ENCODE measurements at regions not wholly inside any gene's neighbourhood (a gene's known extent, or its start where the extent isn't known, plus 50 kb on each side); places are given as distances from the start of the nearest gene placed in this dataset.

DNA sequence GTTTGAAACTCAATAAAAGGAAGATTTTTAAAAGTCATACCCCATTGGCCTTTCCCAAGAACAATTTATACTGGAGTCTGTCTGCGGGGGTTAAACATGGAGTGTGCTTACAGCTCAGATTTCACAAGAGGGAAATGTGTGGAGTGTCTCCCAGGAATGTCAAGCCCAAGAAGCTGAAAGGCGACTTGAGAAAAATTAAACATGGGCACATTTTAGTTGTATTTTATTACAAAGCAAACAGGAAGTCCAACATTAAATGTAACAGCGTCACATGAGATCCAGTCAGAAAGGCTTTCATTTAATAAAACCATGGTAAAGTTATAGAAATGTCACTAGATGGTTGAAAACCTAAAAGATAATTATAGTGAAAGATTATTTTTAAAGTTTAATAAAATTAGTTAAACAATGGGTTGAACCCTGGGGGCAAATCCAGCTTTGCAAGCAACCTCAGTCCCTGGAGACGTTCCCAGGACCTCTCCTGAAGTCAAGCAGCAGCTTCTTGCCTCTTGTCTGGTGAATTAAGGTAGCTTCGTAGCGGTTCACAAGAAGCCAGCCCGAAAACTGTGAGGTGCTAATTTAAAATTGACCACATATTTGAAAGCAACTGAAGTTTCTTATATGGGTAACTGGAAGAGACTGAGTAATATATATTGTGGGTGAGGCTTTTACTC lies 168.4 kb upstream of the EDNRA start:
- TF ChIP-seq, protein P1, sequence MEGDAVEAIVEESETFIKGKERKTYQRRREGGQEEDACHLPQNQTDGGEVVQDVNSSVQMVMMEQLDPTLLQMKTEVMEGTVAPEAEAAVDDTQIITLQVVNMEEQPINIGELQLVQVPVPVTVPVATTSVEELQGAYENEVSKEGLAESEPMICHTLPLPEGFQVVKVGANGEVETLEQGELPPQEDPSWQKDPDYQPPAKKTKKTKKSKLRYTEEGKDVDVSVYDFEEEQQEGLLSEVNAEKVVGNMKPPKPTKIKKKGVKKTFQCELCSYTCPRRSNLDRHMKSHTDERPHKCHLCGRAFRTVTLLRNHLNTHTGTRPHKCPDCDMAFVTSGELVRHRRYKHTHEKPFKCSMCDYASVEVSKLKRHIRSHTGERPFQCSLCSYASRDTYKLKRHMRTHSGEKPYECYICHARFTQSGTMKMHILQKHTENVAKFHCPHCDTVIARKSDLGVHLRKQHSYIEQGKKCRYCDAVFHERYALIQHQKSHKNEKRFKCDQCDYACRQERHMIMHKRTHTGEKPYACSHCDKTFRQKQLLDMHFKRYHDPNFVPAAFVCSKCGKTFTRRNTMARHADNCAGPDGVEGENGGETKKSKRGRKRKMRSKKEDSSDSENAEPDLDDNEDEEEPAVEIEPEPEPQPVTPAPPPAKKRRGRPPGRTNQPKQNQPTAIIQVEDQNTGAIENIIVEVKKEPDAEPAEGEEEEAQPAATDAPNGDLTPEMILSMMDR (conservative IDR thresholded peaks at IDR 0.05; ENCODE audit: low read depth, low read length) = no peak
- H3K4me3 ChIP-seq (ENCODE audit: low read depth, low read length) = no peak overlapping the region
- no peak for DNase-seq (ENCODE audit: low read depth)

DNA sequence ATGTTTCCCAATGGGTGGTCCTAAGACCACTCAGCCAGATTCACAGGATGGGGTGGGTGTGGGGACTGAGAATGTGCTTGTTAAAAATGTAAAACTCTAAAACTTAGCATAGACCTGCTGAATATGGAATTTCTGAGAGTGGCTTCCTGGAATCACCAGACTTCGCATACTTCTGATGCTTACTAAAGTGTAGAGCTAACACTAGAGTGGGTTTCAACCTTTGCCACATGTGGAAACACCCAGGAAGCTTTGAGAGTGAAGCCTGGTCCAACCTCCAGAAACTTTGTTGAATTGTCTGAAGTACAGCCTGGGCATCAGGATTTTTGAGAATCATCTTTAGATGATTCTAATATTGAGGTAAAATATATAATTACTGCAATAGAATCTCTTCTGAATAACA lies 167.8 kb upstream of the EDNRA start:
- TF ChIP-seq, protein P1 (conservative IDR thresholded peaks at IDR 0.05; ENCODE audit: low read depth, low read length) = no peak
- no peak for DNase-seq (ENCODE audit: low read depth)
- no peak overlapping the region for H3K4me3 ChIP-seq (ENCODE audit: low read depth, low read length)

DNA sequence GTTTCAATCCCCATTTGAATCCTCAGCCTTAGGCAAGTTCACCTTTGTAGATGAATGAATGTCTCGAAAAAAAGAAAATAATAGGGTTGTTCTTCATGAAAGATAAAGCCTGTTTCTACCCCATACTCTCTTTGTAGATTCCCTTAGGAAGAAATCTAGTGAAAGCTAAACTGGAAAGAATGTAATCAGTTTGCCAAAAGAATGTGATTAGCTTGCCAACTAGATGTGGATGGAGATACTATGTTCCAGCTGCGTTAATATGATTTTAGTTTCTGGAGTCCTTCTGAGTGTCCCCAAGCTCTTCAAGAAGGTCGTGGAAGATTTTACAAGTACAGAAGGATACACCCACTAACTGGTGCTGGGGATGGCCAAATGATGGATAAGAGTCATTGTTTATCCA lies 162.3 kb upstream of the EDNRA start:
- H3K4me3 ChIP-seq (ENCODE audit: low read depth, low read length) = no peak overlapping the region
- no peak for DNase-seq (ENCODE audit: low read depth)
- TF ChIP-seq, protein P1 (conservative IDR thresholded peaks at IDR 0.05; ENCODE audit: low read depth, low read length) = no peak

DNA sequence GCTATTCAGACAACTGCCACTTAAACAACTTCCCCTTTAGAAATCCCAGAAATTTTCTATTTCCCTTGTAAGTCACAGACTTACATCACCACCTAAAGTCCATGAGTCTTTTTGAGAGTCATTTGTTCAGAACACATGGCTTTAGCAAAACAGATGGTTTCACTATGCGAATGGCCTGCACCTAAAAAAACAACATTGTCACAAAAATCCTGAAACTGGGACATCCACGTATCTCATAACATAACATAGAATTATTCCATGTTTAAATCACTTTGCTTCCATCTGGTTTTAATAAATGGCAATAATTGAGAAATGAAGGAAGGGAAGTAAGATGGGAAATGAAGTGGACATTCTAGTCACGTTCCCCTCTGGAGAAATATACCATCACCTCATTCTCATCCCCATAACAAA lies 155.3 kb upstream of the EDNRA start:
- TF ChIP-seq, protein P1 (conservative IDR thresholded peaks at IDR 0.05; ENCODE audit: low read depth, low read length) = no peak
- H3K4me3 ChIP-seq (ENCODE audit: low read depth, low read length) = no peak overlapping the region
- no peak for DNase-seq (ENCODE audit: low read depth)

DNA sequence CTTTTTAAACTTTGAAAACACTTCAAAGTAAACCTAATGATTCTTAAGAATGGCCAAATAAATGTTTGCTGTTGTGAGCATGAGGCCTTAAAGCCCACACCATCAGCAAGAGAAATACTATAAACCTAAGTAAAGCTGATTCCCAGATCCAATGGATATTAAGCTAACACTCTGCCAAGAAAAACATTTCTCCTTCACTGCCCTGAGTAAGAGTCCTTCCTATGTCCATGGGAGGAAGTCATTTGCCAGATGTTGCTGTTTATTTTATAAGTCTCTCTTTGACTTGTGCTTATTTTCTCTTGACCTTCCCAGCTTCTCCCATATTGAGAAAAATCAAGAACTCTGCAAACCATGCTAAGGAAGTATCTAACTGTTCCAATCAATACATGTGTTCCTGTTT lies 154.3 kb upstream of the EDNRA start:
- TF ChIP-seq, protein P1 (conservative IDR thresholded peaks at IDR 0.05; ENCODE audit: low read depth, low read length) = no peak
- no peak for DNase-seq (ENCODE audit: low read depth)
- no peak overlapping the region for H3K4me3 ChIP-seq (ENCODE audit: low read depth, low read length)

DNA sequence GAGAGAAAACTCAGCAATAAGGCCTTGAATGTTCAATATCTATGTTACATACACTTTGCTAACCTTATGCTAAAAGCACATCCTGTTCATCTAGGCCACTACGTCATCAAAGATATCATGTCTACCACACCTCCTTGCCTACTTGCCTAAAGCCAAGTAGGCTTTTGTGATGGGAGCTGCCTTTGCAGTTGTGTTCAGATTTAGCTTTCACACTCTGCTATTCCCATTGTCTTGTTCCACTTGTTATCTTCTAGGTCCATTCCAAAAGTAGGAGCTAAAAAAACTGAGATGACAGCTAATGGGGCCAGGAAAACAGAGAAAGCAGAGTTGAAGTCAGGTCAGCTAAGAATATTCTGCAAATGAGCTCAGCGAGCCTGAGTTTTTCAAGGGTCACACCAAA lies 153.6 kb upstream of the EDNRA start:
- no peak overlapping the region for H3K4me3 ChIP-seq (ENCODE audit: low read depth, low read length)
- DNase-seq (ENCODE audit: low read depth) = no peak
- TF ChIP-seq, protein P1 (conservative IDR thresholded peaks at IDR 0.05; ENCODE audit: low read depth, low read length) = no peak

DNA sequence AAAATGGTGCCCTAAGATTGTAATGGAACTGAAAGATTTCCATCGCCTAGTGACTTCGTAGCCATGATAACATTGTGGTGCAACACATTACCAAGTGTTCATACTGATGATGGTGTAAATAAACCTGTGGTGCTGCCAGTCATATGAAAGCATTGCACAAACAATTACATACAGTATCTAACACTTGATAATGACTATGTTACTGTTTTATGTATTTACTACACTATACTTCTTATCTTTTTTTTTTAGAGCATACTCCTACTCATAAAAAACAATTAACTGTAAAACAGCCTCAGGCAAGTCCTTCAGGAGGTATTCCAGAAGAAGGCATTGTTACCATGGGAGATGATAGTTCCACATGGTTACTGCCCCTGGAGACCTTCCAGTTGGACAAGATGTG lies 152.7 kb upstream of the EDNRA start:
- no peak overlapping the region for H3K4me3 ChIP-seq (ENCODE audit: low read depth, low read length)
- no peak for DNase-seq (ENCODE audit: low read depth)
- TF ChIP-seq, protein P1 (conservative IDR thresholded peaks at IDR 0.05; ENCODE audit: low read depth, low read length) = no peak
